ENCODE measurements at regions not wholly inside any gene's neighbourhood (a gene's known extent, or its start where the extent isn't known, plus 50 kb on each side); places are given as distances from the start of the nearest gene placed in this dataset.

- TF ChIP-seq CTCF (IDR thresholded peaks at IDR 0.05), result no peak
- no peak for TF ChIP-seq POLR2A (IDR thresholded peaks at IDR 0.05)
Measured at GRCh38 chr4:85030156-85030555, 63.7 kb upstream of the WDFY3 start.
